Lower leg skin (tissue), 3 donors: ENCODE measurements at regions not wholly inside any gene's neighbourhood (a gene's known extent, or its start where the extent isn't known, plus 50 kb on each side); places are given as distances from the start of the nearest gene placed in this dataset.

Experiments
- POLR2A ChIP-seq, 2 donors: fragments of 450-650 bp; IDR thresholded peaks; one replicate each; pipeline ENCODE4 v1.6.1; 2016 to 2017; ENCODE audit warnings: antibody characterized with exemption in 2 of 2, mild to moderate bottlenecking in 1 of 2, moderate library complexity in 1 of 2
- TF ChIP-seq, protein P1 (sequence below), 3 donors: fragments of 450-650 bp; IDR thresholded peaks; one replicate each; pipeline ENCODE4 v1.5.1; 2016; ENCODE audit warnings: antibody characterized with exemption in 3 of 3, mild to moderate bottlenecking in 3 of 3, moderate library complexity in 2 of 3

DNA sequence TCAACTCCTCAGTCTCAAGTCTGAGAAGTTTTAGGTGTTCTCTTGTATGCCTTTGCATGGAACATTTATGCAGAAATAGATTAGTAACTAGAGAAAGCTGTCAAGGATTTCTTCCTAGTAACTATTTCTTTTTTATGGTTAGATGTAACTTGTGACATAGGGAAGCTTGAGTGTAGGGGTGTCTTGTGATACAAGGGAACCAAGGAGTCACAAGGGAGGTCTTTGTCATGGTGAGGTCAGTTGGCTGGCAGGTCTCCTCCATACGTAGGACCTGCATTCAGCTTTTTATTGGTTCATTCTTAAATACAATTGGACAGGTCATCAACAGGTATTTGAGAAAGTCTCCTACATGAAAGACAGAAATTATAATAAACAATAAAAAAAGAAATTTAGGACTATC lies 394.0 kb upstream of the CCDC196 start:
- TF ChIP-seq POLR2A (IDR thresholded peaks at IDR 0.05): no peak
- TF ChIP-seq, protein P1, sequence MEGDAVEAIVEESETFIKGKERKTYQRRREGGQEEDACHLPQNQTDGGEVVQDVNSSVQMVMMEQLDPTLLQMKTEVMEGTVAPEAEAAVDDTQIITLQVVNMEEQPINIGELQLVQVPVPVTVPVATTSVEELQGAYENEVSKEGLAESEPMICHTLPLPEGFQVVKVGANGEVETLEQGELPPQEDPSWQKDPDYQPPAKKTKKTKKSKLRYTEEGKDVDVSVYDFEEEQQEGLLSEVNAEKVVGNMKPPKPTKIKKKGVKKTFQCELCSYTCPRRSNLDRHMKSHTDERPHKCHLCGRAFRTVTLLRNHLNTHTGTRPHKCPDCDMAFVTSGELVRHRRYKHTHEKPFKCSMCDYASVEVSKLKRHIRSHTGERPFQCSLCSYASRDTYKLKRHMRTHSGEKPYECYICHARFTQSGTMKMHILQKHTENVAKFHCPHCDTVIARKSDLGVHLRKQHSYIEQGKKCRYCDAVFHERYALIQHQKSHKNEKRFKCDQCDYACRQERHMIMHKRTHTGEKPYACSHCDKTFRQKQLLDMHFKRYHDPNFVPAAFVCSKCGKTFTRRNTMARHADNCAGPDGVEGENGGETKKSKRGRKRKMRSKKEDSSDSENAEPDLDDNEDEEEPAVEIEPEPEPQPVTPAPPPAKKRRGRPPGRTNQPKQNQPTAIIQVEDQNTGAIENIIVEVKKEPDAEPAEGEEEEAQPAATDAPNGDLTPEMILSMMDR (IDR thresholded peaks at IDR 0.05): no peak
